ENCODE measurements at regions not wholly inside any gene's neighbourhood (a gene's known extent, or its start where the extent isn't known, plus 50 kb on each side); places are given as distances from the start of the nearest gene placed in this dataset.
A peak's percentile ranks its signal among the peaks of the same experiment; 100 is the strongest.

DNA sequence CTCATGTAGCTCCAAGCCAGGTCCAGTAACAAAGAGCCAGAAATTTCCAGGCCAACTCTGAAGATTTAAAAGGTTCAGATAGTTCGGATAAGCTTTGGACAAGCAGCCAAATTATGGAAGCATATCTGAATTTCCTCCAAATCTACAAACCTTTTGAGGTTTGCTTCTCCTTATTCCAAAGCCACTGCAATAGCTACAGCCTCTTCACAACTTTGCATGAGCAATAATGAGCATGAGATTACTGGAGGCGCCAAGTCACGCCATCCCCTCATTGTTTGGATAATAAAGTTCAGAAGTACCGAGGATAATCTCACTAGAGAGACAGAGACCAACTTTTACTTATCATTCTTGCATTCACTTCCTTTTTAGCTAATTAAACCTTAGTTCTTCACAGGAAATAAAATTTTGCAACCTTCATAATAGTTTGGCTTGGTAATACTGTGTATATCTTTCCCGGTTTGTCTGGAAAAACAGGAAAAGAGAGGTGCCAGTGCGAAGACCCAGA, 329.6 kb upstream of the RSPO3 start:
- no peaks in the 10 kb centered on the region for H3K36me3 ChIP-seq (replicated peaks in 1 of 2)
- H3K4me1 ChIP-seq (replicated peaks in 1 of 2), result no peaks in the 10 kb centered on the region
- 61 to 73% (median 63%) methylated on average over 6 of the region's 6 CpGs for WGBS, 4 donors
- no peaks in the 10 kb centered on the region for H3K27me3 ChIP-seq
- no peaks in the 10 kb centered on the region for H3K9me3 ChIP-seq (replicated peaks in 1 of 3)
- TF ChIP-seq POLR2A (IDR thresholded peaks at IDR 0.05), result no peak
- TF ChIP-seq, protein P1, sequence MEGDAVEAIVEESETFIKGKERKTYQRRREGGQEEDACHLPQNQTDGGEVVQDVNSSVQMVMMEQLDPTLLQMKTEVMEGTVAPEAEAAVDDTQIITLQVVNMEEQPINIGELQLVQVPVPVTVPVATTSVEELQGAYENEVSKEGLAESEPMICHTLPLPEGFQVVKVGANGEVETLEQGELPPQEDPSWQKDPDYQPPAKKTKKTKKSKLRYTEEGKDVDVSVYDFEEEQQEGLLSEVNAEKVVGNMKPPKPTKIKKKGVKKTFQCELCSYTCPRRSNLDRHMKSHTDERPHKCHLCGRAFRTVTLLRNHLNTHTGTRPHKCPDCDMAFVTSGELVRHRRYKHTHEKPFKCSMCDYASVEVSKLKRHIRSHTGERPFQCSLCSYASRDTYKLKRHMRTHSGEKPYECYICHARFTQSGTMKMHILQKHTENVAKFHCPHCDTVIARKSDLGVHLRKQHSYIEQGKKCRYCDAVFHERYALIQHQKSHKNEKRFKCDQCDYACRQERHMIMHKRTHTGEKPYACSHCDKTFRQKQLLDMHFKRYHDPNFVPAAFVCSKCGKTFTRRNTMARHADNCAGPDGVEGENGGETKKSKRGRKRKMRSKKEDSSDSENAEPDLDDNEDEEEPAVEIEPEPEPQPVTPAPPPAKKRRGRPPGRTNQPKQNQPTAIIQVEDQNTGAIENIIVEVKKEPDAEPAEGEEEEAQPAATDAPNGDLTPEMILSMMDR (IDR thresholded peaks at IDR 0.05), result no peak
- no peak overlapping the region for H3K4me3 ChIP-seq
- DNase-seq, result peak in 1 of 7 donors; percentile 3
- intact Hi-C loops (cut with DNase I), result no loop called here
- peak overlapping the region in 1 of 5 donors; percentile 23 for H3K27ac ChIP-seq

DNA sequence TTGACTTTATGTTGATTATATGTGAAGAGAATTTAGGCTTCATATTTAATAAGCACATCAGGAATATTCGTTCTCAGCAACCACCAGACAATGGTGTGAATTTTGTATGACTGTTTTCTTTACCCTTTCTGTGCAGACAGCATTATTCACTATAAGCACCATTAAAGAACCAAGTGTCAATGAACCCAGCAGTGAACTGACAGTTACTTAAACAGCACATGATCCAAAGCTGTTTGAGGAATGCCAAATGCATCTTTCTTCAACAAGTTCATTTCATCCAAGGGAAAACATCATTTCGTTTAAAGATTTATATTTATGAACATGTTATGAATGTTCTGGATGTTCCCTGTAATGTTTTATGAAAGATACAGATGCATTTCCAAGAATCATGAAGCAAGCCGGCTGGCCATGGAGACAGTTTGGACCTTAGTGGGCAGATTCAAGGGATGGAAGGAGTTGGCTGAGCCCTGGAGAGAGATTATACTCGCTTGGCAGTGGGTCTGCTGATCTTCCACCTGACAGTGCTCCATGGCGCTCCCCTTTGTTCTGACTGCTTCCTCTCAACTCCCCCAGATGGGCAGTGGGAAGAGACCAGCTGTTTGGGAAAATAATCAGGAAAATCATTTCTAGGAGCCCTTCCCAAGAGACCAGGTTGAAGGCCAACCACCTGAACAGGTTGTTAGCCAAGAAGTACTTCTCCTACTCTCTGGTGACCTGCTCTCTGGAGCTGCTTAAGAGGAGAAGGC, 326.0 kb upstream of the RSPO3 start:
- no peak overlapping the region for H3K4me3 ChIP-seq
- no peaks in the 10 kb centered on the region for H3K4me1 ChIP-seq (replicated peaks in 1 of 2)
- 42 to 62% (median 53%) methylated on average over 5 of the region's 5 CpGs for WGBS, 4 donors
- H3K36me3 ChIP-seq (replicated peaks in 1 of 2), result no peaks in the 10 kb centered on the region
- intact Hi-C loops (cut with DNase I), result no loop called here
- no peaks in the 10 kb centered on the region for H3K9me3 ChIP-seq (replicated peaks in 1 of 3)
- H3K27me3 ChIP-seq, result no peaks in the 10 kb centered on the region
- no peak overlapping the region for H3K27ac ChIP-seq
- no peak for TF ChIP-seq POLR2A (IDR thresholded peaks at IDR 0.05)
- TF ChIP-seq, protein P1 (IDR thresholded peaks at IDR 0.05), result no peak
- DNase-seq, result no peak

DNA sequence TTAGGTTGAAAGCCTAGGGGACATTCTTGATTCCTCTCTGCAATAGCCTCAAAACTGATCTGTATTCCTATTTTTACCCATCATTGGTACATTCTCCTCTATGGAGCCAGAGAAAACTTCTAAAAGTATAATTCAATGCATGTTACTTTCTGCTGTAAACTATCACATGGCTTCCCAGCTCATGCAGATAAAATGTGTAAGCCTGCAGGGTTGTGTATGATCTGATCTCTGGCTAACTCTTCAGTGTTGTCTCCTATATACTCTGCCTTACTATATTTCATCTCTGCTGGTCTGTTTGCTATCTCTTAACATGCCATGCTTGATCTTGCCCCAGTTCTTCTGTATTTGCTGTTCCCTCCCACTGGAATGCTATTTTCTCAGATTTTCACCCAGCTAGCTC, 323.3 kb upstream of the RSPO3 start:
- no peaks in the 10 kb centered on the region for H3K27me3 ChIP-seq
- no peak overlapping the region for H3K27ac ChIP-seq
- TF ChIP-seq POLR2A (IDR thresholded peaks at IDR 0.05), result no peak
- TF ChIP-seq, protein P1 (IDR thresholded peaks at IDR 0.05), result no peak
- no peak for DNase-seq
- intact Hi-C loops (cut with DNase I), result no loop called here
- no peaks in the 10 kb centered on the region for H3K9me3 ChIP-seq (replicated peaks in 1 of 3)
- no peaks in the 10 kb centered on the region for H3K36me3 ChIP-seq (replicated peaks in 1 of 2)
- H3K4me1 ChIP-seq (replicated peaks in 1 of 2), result no peaks in the 10 kb centered on the region
- H3K4me3 ChIP-seq, result no peak overlapping the region

DNA sequence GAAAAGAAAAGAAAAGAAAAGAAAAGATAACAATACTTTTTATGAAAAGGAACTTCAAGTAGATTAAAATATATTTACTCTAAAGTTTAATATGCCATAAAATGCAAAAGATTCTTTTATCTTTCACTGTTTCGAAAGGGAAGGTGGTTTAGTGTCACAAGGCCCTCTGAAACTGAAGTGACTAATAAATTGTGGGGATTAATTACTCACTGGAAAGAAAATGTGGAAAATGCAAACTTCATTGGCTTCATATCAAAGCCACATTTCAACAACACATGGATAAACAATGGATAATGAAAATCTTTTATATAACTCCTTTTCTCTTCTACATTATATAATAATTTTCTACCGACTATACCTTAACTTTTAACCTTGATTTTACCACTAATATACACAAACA, 320.5 kb upstream of the RSPO3 start:
- Histone ChIP-seq H3K27me3 (no peaks in the 10 kb centered on the region), H3K4me3 (no peak overlapping the region), H3K9me3 (replicated peaks in 1 of 3) (no peaks in the 10 kb centered on the region), H3K4me1 (replicated peaks in 1 of 2) (no peaks in the 10 kb centered on the region), H3K27ac (no peak overlapping the region), H3K36me3 (replicated peaks in 1 of 2) (no peaks in the 10 kb centered on the region)
- intact Hi-C loops (cut with DNase I), result no loop called here
- no peak for TF ChIP-seq POLR2A (IDR thresholded peaks at IDR 0.05)
- TF ChIP-seq, protein P1 (IDR thresholded peaks at IDR 0.05), result no peak
- WGBS, 4 donors, result 55 to 66% (median 58%) methylated on average over 2 of the region's 2 CpGs
- DNase-seq, result no peak
